ENCODE measurements at regions not wholly inside any gene's neighbourhood (a gene's known extent, or its start where the extent isn't known, plus 50 kb on each side); places are given as distances from the start of the nearest gene placed in this dataset.

DNA sequence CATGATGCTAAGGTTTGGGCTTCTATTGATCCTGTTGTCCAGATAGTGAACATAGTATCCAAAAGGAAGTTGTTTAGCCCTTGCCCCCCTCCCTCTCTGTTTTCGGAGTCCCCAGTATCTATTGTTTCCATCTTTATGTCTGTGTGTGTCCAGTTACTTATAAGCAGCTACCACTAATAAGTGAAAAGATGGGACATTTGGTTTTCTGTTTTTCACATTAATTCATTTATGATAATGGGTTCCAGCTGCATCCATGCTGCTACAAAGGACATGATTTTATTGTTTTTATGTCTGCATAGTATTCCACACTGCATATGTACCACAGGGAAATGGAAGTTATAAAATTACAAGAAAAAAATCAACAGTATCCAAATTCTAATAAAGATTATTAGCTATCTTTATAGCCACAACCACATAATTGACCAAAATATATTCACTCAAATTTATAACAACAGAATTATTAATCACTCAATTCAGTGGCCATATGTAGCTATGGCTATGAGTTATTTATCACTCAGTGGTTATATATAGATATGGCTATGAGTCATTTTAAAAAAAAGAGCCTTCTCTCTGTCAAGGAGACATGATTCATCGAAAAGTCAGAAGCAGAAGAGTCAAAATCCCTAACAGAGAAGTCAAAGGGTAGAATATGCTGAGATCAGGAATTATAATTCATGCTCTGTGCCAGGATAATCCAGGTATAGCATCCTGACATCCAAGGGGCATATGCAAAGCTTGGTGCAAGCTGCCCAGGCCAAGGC lies 367.5 kb downstream of the DEPDC1B start:
- Mint-ChIP-seq H3K27ac (no peak overlapping the region), H3K4me1 (ENCODE audit: low read depth) (no peaks in the 10 kb centered on the region), H3K9me3 (peaks cover 1% of the 10 kb centered on the region), H3K4me3 (no peak overlapping the region), H3K36me3 (ENCODE audit: low read depth) (no peaks in the 10 kb centered on the region), H3K27me3 (ENCODE audit: low read depth) (no peaks in the 10 kb centered on the region)
- intact Hi-C loops (cut with micrococcal nuclease), result no loop called here
- CTCF ChIA-PET, result interaction anchor here (0.6 kb wide), 1 partner anchor 81 kb away, joined by 3 read pairs; no protein-coding TSS in a partner anchor
- DNase-seq, result no peak

DNA sequence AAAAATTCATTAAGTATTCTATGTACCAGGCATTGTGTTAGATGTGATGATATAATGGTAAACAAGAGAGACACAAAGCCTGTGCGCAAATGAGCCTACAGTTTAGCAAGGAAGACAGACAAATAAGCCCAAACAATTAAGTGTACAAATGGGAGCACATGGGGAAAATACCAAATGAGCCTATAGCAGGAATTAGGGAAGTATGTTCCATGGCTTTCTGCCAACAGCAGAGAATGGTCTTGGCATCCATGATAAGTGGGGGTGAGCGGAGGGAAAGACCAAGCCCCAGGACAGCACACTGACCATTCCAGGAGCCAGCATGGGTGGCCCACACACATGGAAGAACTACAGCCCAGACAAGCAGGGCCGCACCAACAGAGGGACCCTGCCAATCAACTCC lies 369.7 kb downstream of the DEPDC1B start:
- no peak overlapping the region for H3K4me3 Mint-ChIP-seq
- no peaks in the 10 kb centered on the region for H3K4me1 Mint-ChIP-seq (ENCODE audit: low read depth)
- peaks cover 4% of the 10 kb centered on the region for H3K9me3 Mint-ChIP-seq
- DNase-seq, result no peak
- no peak overlapping the region for H3K27ac Mint-ChIP-seq
- H3K36me3 Mint-ChIP-seq (ENCODE audit: low read depth), result no peaks in the 10 kb centered on the region
- CTCF ChIA-PET, result no interaction called here
- intact Hi-C loops (cut with micrococcal nuclease), result no loop called here
- no peaks in the 10 kb centered on the region for H3K27me3 Mint-ChIP-seq (ENCODE audit: low read depth)

DNA sequence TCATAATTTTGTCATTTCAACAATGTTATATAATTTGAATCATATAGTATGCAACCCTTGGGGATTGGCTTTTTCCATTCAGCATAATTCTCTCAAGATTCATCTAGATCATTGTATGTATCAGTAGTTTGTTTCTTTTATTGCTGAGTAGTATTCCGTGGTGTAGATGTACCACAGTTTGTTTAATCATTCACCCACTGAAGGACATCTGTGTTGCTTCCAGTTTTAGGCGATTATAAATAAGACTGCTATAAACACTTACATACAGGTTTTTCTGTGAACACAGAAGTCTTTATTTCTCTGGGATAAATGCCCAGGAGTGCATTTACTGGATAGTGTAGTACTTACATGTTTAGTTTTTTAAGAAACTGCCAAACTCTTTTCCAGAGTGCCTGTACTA lies 374.1 kb downstream of the DEPDC1B start:
- DNase-seq, result no peak
- Mint-ChIP-seq H3K9me3 (peaks cover 12% of the 10 kb centered on the region), H3K4me1 (ENCODE audit: low read depth) (no peaks in the 10 kb centered on the region), H3K27me3 (ENCODE audit: low read depth) (no peaks in the 10 kb centered on the region), H3K27ac (no peak overlapping the region), H3K36me3 (ENCODE audit: low read depth) (no peaks in the 10 kb centered on the region), H3K4me3 (no peak overlapping the region)
- CTCF ChIA-PET, result no interaction called here
- intact Hi-C loops (cut with micrococcal nuclease), result no loop called here

DNA sequence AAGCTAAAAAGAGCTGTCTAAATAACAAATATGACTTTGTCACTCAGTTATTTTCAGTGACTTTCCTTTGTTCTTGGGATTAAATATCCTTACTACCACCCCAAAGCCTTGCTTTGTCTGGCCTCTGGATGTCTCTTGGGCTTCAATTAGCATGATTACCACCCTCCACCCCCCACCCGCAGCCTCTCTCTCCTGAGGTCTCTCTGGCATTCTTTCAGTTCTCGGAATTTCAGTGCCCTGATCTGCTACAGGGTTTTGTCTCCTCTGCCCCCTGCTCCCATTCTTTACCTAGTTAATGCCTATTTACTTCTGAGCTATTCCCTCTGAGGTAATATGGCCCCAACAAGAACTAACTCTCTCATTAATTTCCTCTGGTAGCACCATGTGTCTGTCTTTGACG lies 376.4 kb downstream of the DEPDC1B start:
- CTCF ChIA-PET, result interaction anchor here (0.7 kb wide), 1 partner anchor 13 kb away, joined by 3 read pairs; no protein-coding TSS in a partner anchor
- H3K4me3 Mint-ChIP-seq, result no peak overlapping the region
- H3K27me3 Mint-ChIP-seq (ENCODE audit: low read depth), result no peaks in the 10 kb centered on the region
- H3K4me1 Mint-ChIP-seq (ENCODE audit: low read depth), result no peaks in the 10 kb centered on the region
- no peak overlapping the region for H3K27ac Mint-ChIP-seq
- intact Hi-C loops (cut with micrococcal nuclease), result no loop called here
- no peaks in the 10 kb centered on the region for H3K36me3 Mint-ChIP-seq (ENCODE audit: low read depth)
- no peak for DNase-seq
- peaks cover 18% of the 10 kb centered on the region for H3K9me3 Mint-ChIP-seq

DNA sequence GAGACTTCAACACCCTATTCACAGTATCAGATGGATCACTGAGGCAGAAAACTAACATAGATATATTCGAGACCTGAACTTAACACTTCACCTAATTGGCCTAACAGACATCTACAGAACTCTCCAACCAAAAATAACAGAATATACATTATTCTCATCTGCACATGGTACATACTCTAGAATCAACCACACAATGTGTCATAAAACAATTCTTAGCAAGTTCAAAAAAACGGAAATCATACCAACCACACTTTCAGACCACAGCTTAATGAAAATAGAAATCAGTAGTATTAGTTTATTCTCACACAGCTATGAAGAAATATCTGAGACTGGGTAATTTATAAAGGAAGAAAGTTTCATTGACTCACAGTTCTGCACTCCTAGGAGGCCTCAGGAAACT lies 387.9 kb downstream of the DEPDC1B start:
- no peaks in the 10 kb centered on the region for H3K27me3 Mint-ChIP-seq (ENCODE audit: low read depth)
- CTCF ChIA-PET, result no interaction called here
- H3K27ac Mint-ChIP-seq, result no peak overlapping the region
- H3K9me3 Mint-ChIP-seq, result peaks cover 13% of the 10 kb centered on the region
- H3K36me3 Mint-ChIP-seq (ENCODE audit: low read depth), result no peaks in the 10 kb centered on the region
- no peaks in the 10 kb centered on the region for H3K4me1 Mint-ChIP-seq (ENCODE audit: low read depth)
- DNase-seq, result no peak
- intact Hi-C loops (cut with micrococcal nuclease), result no loop called here
- H3K4me3 Mint-ChIP-seq, result no peak overlapping the region

DNA sequence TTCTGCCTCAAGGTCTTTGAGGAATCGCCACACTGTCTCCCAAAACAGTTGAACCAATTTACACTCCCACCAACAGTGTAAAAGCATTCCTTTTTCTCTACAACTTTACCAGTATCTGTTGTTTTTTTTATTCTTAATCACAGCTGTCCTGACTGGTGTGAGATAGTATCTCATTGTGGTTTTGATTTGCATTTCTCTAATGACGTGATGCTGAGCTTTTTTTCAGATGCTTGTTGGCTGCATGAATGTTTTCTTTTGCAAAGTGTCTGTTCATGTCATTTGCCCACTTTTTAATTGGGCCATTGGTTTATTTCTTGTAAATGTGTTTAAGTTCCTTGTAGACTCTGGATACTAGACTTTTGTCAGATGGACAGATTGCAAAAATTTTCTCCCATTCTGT lies 400.0 kb downstream of the DEPDC1B start:
- DNase-seq, result no peak
- H3K36me3 Mint-ChIP-seq (ENCODE audit: low read depth), result no peaks in the 10 kb centered on the region
- H3K9me3 Mint-ChIP-seq, result peaks cover 9% of the 10 kb centered on the region
- no peaks in the 10 kb centered on the region for H3K27me3 Mint-ChIP-seq (ENCODE audit: low read depth)
- no peak overlapping the region for H3K27ac Mint-ChIP-seq
- intact Hi-C loops (cut with micrococcal nuclease), result no loop called here
- CTCF ChIA-PET, result no interaction called here
- H3K4me3 Mint-ChIP-seq, result no peak overlapping the region
- H3K4me1 Mint-ChIP-seq (ENCODE audit: low read depth), result no peaks in the 10 kb centered on the region

DNA sequence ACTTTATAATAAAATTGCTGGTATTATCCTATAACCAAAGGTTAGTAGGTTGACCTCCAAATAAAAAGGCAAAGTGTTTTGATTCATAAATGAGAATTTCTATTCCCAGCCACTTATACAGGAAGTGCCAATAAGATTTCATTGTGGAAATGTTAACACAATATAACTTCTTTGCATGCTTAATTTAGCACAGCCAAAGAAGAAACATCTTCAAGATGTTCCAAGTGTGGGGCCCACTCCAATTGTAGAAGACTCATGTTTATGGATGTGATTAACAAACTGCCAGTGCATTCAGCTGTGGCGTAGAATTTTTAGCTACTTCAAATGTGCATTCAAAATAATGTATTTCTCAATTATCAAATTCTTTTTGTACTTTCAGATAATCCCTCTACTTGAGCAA lies 402.3 kb downstream of the DEPDC1B start:
- H3K4me3 Mint-ChIP-seq, result no peak overlapping the region
- H3K9me3 Mint-ChIP-seq, result peaks cover 6% of the 10 kb centered on the region
- H3K4me1 Mint-ChIP-seq (ENCODE audit: low read depth), result no peaks in the 10 kb centered on the region
- CTCF ChIA-PET, result no interaction called here
- intact Hi-C loops (cut with micrococcal nuclease), result no loop called here
- no peaks in the 10 kb centered on the region for H3K27me3 Mint-ChIP-seq (ENCODE audit: low read depth)
- H3K36me3 Mint-ChIP-seq (ENCODE audit: low read depth), result no peaks in the 10 kb centered on the region
- no peak for DNase-seq
- no peak overlapping the region for H3K27ac Mint-ChIP-seq

DNA sequence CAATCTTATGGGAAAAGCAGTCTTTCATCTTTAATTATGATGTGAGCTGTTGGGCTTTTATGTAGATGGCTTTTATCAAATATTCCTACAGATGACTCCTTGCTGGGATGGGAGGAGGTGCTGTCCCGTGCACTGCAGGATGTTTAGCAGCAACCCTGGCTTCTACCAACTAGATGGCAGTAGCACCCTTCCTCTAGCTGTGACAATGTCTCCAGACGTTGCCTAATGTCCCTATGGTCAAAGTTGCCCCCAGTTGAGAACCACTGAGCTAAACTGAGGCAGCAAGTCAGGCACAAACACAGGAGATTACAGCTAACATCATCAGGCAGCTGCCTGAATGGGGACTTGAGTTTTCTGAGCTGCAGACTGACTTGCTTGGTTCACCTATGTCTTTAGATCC lies 401.9 kb upstream of the PDE4D start:
- Mint-ChIP-seq H3K4me3 (no peak overlapping the region), H3K27me3 (ENCODE audit: low read depth) (no peaks in the 10 kb centered on the region), H3K4me1 (ENCODE audit: low read depth) (no peaks in the 10 kb centered on the region), H3K36me3 (ENCODE audit: low read depth) (no peaks in the 10 kb centered on the region), H3K9me3 (peaks cover 1% of the 10 kb centered on the region), H3K27ac (no peak overlapping the region)
- intact Hi-C loops (cut with micrococcal nuclease), result no loop called here
- CTCF ChIA-PET, result no interaction called here
- no peak for DNase-seq

DNA sequence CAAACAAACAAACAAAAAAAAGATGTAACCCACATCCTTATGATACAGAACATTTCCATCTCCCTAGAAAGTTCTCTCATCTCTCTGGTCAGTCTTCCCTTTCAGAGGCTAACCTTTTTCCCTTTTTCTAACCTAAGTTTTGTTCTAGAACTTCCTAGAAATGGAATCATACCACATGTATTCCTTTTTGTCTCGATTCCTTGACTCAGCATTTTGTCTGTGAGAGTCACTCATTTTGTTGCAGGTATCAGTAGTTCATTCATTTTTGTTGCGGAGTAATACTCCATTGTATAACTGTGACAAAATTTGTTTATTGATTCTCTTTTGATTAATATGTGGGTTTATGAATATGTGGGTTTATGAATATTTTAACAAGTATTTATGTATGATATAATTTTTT lies 400.0 kb upstream of the PDE4D start:
- intact Hi-C loops (cut with micrococcal nuclease), result no loop called here
- H3K4me1 Mint-ChIP-seq (ENCODE audit: low read depth), result no peaks in the 10 kb centered on the region
- H3K36me3 Mint-ChIP-seq (ENCODE audit: low read depth), result no peaks in the 10 kb centered on the region
- CTCF ChIA-PET, result no interaction called here
- DNase-seq, result no peak
- H3K9me3 Mint-ChIP-seq, result peaks cover 2% of the 10 kb centered on the region
- H3K4me3 Mint-ChIP-seq, result no peak overlapping the region
- H3K27me3 Mint-ChIP-seq (ENCODE audit: low read depth), result no peaks in the 10 kb centered on the region
- no peak overlapping the region for H3K27ac Mint-ChIP-seq

DNA sequence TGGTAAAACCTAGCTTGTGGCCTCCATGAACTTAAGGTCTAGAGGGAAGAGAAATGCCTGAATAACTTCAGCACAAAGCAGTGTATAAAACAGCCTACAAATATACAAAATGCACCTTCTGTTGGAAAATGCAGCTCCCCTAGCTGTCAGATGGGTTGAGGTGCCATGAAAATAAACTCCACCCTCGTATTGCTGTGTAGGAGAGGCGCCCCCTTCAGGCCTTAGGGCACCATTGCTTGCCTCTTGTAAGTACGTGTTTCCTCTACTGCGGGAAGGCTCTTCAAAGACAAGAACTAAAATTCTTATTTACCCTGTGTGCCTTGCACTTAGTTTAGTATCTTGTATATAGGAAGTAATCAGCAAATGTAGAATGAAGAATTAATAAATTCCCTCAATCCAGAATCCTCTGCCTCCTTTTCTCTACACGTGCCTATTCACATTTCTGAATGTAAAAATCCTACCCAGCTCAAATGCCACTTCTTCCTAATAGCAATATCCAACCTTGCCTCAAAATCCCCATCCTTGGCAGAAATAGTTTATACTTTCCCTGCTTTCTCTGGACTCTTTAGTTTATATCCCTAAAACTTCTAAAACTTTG lies 393.7 kb upstream of the PDE4D start:
- Mint-ChIP-seq H3K27ac (no peak overlapping the region), H3K36me3 (ENCODE audit: low read depth) (no peaks in the 10 kb centered on the region), H3K9me3 (peaks cover 1% of the 10 kb centered on the region), H3K4me1 (ENCODE audit: low read depth) (no peaks in the 10 kb centered on the region), H3K27me3 (ENCODE audit: low read depth) (no peaks in the 10 kb centered on the region), H3K4me3 (no peak overlapping the region)
- peak; percentile 14 for DNase-seq
- intact Hi-C loops (cut with micrococcal nuclease), result loop anchor here (2.0 kb wide), 1 partner anchor 476 kb away; no protein-coding TSS in a partner anchor
- CTCF ChIA-PET, result interaction anchor here (1.3 to 1.4 kb wide), 2 partner anchors 10 to 166 kb away, joined by 3 to 4 read pairs; no protein-coding TSS in a partner anchor

DNA sequence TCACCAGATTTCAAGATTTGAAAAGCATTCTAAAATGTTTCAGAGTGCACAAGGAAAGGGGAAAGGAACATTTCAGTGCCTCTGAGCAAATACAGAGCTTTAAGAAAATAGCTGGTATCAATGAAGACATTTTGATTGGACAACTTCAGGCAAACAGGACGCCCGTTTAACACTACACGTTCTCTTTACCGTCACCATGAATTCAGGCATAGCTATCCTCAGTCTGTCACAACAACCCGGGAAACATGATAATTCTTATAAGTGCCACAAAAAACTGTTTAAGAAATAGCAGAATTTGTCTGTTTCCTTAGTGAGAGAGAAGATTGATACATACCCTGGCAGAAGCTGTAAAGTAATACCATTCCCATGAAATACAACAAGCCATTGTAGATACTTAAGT lies 392.4 kb upstream of the PDE4D start:
- Mint-ChIP-seq H3K27ac (no peak overlapping the region), H3K27me3 (ENCODE audit: low read depth) (no peaks in the 10 kb centered on the region), H3K9me3 (peaks cover 1% of the 10 kb centered on the region), H3K36me3 (ENCODE audit: low read depth) (no peaks in the 10 kb centered on the region), H3K4me1 (ENCODE audit: low read depth) (no peaks in the 10 kb centered on the region), H3K4me3 (no peak overlapping the region)
- CTCF ChIA-PET, result interaction anchor here (1.3 kb wide), 1 partner anchor 8 kb away, joined by 3 read pairs; no protein-coding TSS in a partner anchor
- intact Hi-C loops (cut with micrococcal nuclease), result loop anchor here (2.0 kb wide), 1 partner anchor 475 kb away; no protein-coding TSS in a partner anchor
- no peak for DNase-seq

DNA sequence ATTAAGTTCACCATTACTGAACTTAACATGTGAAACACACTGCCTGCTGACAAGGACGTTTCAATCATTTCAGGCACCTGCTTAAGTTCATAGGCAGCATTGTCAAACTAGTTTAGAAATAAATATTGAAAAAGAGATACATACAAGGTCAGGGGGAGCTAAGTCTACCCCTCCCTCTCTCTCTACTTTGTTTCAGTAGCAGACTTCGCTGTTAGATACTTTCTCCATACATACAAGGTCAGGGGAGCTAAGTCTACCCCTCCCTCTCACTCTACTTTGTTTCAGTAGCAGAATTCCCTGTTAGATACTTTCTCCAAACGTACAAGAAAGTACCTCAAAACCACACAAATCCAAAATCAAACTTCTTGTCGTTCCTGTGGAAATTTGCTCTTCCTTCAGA lies 387.4 kb upstream of the PDE4D start:
- H3K4me1 Mint-ChIP-seq (ENCODE audit: low read depth), result no peaks in the 10 kb centered on the region
- H3K27me3 Mint-ChIP-seq (ENCODE audit: low read depth), result no peaks in the 10 kb centered on the region
- intact Hi-C loops (cut with micrococcal nuclease), result no loop called here
- H3K36me3 Mint-ChIP-seq (ENCODE audit: low read depth), result no peaks in the 10 kb centered on the region
- no peak overlapping the region for H3K27ac Mint-ChIP-seq
- H3K9me3 Mint-ChIP-seq, result no peaks in the 10 kb centered on the region
- no peak for DNase-seq
- CTCF ChIA-PET, result no interaction called here
- H3K4me3 Mint-ChIP-seq, result no peak overlapping the region

DNA sequence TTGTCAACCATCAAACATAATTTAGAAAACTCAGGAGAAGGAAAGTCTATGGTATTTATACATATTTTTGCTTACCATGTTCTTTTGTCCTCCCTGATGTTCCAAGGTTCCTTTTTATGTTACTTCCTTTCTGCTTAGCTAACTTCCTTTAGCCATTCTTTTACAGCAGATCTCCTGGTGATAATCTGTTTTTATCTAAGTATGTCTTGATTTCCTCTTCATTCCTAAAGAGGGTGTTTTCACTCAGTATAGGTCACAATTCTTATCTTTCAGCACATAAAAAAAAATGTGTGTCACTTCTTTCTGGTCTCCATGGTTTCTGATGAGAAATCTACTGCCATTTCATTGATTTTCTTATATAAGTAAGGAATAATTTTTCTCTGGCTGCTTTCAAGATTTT lies 384.4 kb upstream of the PDE4D start:
- CTCF ChIA-PET, result interaction anchor here (0.9 kb wide), 1 partner anchor 9 kb away, joined by 3 read pairs; no protein-coding TSS in a partner anchor

More for the DNA sequence above, 384.4 kb upstream of the PDE4D start:
- Mint-ChIP-seq H3K4me1 (ENCODE audit: low read depth) (no peaks in the 10 kb centered on the region), H3K4me3 (no peak overlapping the region), H3K9me3 (peaks cover 1% of the 10 kb centered on the region), H3K36me3 (ENCODE audit: low read depth) (no peaks in the 10 kb centered on the region), H3K27me3 (ENCODE audit: low read depth) (no peaks in the 10 kb centered on the region), H3K27ac (no peak overlapping the region)
- no peak for DNase-seq
- intact Hi-C loops (cut with micrococcal nuclease), result no loop called here
